ENCODE measurements at regions not wholly inside any gene's neighbourhood (a gene's known extent, or its start where the extent isn't known, plus 50 kb on each side); places are given as distances from the start of the nearest gene placed in this dataset.

DNA sequence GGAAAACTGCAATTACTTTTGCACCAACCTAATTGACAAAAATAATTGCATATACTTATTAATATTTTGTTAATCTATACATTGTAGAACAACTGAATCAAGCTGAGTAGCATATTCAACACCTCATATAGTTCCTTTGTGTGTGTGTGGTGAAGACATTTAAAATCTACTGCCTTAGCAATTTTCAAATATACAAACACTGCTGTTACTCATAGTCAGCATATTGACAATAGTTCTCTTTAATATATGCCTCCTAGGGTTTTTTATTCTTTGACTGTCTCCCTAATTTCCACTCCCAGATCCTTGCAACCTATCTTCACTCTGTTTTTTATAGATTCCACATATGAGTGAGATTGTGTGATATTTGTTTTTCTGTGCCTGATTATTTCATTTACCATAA, 426.8 kb downstream of the PPARGC1A start:
- TF ChIP-seq CTCF (conservative IDR thresholded peaks at IDR 0.05; ENCODE audit: low read depth, low read length) (no peak), EZH2 (IDR thresholded peaks at IDR 0.05; ENCODE audit: low read length, unreplicated experiment) (no peak)

All from PC-3 (cell line).